ENCODE measurements at regions not wholly inside any gene's neighbourhood (a gene's known extent, or its start where the extent isn't known, plus 50 kb on each side); places are given as distances from the start of the nearest gene placed in this dataset.

DNA sequence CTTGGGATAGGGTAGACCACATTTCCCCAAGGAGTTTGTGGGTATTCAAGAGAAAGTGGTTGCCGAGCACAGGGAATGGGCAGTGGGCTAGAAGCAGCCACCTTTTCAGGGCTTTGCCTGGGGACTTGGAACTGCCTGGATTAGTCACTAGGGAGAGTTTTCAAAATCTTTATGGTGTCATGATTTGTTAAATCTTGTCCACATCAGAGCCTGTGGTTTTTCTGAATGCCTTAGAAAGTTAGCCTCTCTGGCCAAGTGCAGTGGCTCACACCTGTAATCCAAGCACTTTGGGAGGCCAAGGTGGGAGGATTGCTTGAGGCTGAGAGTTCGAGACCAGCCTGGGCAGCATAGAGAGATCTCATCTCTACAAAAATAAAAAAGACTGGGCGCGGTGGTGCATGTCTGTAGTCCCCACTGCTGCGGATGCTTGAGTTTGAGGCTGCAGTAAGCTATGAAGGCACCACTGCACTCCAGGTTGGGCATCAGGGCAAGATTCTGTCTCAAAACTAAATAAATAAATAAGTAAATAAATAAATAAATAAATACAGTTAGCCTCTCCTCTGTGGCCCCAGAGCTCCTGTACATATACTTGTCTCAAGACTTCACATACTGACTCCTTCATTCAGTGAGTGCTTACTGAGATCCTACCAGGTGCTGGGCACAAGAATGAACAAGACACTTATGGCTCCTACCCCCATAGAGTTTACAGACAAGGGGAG is 76.3 kb upstream of the HNF1B start:
- TF ChIP-seq, protein P1, sequence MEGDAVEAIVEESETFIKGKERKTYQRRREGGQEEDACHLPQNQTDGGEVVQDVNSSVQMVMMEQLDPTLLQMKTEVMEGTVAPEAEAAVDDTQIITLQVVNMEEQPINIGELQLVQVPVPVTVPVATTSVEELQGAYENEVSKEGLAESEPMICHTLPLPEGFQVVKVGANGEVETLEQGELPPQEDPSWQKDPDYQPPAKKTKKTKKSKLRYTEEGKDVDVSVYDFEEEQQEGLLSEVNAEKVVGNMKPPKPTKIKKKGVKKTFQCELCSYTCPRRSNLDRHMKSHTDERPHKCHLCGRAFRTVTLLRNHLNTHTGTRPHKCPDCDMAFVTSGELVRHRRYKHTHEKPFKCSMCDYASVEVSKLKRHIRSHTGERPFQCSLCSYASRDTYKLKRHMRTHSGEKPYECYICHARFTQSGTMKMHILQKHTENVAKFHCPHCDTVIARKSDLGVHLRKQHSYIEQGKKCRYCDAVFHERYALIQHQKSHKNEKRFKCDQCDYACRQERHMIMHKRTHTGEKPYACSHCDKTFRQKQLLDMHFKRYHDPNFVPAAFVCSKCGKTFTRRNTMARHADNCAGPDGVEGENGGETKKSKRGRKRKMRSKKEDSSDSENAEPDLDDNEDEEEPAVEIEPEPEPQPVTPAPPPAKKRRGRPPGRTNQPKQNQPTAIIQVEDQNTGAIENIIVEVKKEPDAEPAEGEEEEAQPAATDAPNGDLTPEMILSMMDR (optimal IDR thresholded peaks at IDR 0.05 in 1 of 3, IDR thresholded peaks at IDR 0.05 in 1 of 3, conservative IDR thresholded peaks at IDR 0.05 in 1 of 3; ENCODE audit: extremely low read depth in 1 of 3, insufficient read depth in 2 of 3, low read length in 3 of 3): no peak
- TF ChIP-seq EZH2 (IDR thresholded peaks at IDR 0.05; ENCODE audit: low read length): no peak

Data from keratinocyte (primary cell).